ENCODE measurements at regions not wholly inside any gene's neighbourhood (a gene's known extent, or its start where the extent isn't known, plus 50 kb on each side); places are given as distances from the start of the nearest gene placed in this dataset.

DNA sequence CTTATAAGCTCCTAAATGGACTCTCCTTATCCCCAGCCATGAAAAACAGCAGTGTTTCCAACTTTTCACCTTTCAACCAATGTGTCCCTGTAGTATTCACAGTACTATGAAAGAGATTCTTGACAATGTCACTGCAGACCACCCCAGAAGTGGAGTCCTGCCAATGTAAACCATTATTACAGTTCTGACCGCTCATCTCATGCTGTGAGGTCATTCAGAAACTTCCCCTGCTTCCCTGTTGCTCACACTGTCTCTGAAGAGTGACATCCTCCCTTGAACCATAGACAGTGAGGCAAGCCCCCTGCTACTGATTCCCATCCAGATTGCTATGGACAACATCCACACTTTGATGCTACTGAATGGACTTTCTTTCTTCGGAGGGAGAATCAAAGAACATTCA is 1523.7 kb upstream of the ACVR2A start:
- no peak for DNase-seq

DNA sequence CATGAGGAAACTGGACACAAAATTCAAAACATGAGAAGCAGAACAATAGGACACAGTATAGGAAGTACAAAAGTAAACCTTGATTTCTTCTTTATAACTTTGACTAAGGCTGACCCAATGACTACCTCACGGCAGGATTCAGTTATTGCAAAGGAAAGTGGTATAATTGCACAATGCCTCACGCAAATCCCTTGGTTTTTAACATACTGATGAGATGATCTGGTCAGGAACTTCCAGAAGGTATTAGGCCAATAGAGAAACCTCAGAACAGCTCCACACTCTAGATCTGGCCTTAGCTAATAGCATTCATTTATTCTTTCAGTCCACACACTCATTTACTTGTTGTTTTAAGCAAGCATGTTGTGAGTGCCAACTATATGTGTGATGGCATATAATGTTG is 1526.9 kb upstream of the ACVR2A start:
- no peak for DNase-seq

DNA sequence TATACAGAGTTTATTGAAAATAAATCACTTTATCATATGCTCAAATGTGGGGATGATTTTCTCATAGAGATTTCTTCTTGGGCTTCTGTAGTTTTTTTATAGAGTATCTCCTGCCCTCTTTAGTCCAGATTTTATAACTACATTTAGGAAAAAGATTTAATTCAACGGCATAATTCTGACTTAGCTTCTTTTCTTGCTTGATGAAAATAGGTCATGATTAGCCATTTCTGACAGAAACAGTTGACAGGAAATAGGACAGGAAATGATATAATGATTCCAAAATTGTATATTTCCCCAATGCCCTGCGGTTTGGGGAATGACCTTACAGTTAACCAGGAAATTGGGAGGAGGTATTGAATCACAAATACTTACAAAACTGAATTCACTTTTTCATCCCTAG is 1531.9 kb upstream of the ACVR2A start:
- DNase-seq, result no peak

DNA sequence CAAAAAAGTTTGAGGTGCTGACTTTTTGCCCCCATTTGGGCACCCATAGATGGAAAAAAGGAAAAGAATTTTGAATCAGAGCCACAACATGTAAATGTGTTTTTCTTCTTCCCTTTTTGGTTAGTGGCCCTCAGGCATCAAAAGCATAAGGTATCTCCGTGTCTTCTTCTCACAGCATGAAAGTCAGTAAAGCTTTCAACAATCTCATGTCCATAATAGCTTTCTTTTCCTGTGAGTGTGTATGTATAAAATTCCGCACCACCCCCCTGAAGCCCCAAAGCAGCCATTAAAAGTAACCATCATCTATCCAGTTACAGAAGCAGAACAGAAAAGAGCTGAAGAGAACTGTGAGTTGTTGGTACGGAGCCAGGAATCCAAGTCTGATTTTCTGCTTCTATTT is 1539.7 kb upstream of the ACVR2A start:
- no peak for DNase-seq

DNA sequence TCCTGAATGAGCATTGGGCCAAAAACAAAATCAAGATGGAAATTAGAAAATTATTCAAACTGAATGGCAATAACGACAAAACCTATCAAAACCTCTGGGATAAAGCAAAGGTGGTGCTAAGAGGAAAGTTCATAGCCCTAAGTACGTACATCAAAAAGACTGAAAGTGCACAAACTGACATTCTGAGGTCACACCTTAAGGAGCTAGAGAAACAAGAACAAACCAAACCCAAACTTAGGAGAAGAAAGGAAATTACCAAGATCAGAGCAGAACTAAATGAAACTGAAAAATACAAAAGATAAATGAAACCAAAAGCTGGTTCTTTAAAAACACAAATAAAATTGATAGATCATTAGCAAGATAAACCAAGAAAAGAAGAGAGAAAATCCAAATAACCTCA is 1543.5 kb upstream of the ACVR2A start:
- no peak for DNase-seq

DNA sequence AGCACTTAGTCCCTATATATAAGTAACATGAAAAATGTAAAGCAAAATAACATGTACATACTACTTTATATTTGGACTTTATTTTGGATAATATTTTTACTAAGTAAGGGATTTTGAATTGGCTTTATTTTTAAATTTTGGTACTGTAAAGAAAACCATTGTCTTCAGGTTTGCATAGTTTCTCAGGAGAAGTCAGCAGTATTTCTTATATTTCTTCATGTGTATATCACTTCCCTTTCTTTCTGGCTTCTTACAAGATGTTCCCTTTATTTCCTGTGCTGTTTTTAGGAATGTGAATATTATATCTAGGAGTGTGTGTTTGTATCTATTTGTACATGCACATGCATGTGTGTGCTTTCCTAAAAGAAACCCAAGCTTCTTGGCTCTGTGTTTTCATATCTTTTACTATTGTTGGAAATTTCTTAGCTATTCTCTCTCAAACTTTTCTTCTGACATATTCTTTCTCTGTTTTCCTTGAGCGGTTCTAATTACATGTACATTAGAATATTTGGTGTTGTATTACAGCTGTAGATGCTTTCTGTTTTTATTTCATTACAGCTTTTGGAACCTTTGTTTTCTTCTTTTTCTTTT is 1549.7 kb upstream of the ACVR2A start:
- DNase-seq, result no peak

DNA sequence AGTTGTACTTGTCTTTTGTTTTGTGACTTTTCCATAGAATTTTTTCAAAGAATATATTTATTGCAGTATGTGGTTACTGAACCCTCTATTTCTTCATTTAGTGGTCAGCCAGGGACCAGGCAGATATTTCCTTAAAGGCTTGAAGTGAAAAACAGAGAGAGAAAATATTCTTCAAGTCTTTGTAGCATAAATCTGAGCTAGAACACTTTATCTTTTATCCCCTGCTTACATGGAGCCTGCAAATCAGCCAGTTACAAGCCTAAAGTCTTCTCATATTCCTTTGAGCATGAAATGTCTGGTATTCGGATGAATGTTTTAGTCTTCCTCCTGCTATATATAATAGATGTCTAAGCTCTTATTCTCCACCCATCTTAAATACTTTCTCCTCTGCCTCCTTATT is 1557.5 kb upstream of the ACVR2A start:
- no peak for DNase-seq

DNA sequence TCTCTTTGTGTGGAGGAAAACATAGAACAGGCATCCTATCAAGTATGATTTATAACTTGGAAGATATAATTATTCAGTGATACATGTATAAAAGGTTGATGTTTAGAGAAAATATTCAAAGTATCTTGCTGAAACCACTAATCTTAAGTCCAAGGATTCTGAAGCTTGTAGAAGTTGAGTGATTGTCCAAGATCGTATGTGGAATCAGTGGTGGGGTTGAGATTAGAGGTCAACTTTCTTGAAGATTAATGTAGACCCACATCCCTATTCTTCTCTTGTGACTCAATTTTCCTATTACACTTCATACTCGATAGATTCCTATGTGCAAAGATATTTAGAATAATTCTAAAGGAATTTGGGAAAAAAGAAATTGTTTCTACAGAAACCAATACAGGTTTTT is 1565.9 kb upstream of the ACVR2A start:
- DNase-seq, result no peak

DNA sequence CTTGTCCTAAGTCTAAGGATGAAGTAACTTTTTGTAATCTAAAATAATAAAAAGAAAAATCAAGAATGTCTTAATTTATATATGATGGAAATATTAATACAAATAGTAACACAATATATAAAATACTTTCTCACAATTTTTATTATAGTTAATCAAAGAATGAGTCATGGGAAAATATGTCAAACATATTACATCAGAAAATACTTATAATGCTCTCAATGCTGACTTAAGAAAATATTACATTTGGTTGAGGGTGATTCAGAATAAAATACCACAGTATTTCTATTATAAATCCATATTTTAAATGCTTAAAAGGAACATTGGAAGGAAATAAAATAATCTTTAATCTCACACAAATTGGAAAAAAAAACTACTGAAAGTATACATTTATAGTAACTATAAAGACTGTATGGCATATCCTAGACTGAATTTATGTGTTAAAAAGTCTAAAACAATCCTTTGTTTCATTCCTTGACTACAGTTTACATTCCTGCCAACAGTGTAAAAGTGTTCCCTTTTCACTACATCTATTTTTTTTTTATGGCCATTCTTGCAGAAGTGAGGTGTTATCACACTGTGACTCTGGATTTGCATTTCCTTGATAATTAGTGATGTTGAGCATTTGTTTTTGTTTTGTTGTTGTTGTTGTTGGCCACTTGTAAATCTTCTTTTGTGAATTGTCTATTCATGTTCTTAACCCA is 1573.5 kb upstream of the ACVR2A start:
- DNase-seq, result no peak

DNA sequence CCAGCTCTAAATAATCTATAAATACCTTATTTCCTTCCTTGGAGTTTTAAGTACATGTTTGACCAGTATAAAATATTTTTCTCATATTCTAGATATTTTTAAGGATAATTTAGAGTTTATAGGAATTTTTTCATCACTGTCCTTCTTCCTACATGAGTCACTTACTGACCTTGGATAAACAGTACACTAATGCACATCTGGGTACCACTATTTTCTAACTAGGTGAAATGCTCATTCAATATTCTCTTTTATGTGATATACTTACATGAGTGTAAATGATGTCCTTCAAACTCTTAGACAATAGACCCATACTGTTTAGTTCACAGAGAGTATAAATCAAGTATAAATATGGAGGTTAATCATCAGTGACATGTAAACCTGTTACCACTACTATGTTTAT is 1574.2 kb upstream of the ACVR2A start:
- no peak for DNase-seq

DNA sequence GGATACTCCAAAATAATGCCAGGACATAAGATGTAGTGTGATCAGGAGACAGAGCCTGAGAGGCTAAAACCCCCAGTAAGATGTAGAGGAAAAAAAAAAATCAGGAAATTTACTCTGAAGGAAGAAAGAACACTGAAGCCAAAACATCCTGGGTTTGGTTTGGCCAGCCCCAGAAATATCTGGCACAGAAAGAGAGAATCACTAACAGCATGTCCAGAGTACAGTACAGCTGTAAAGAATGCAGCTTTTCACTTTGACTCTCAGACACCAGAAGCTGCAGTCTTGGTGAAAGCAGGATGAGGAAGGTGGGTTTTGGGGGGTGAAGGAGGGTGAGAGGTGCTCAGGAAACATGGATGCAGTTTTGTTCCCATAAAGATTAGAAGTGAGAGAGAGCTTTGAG is 1577.7 kb upstream of the ACVR2A start:
- no peak for DNase-seq

DNA sequence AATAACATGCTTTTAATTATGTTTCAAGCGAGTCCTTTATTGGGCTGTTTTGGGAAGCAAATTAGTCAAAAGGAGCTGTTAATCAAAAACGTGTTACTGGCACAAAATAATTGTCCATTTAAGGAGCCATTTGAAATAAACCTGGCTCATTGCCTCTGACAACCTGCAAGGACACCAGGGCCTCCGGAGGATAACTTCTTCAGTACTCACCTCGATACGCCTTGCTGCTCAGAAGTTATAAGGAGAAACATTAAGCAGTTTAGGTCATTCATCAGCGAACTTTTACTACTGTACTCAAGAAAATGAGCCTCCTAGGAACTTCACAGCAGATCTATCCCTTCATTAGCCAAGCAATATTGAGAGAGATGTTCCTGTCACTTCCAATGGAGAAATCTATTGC is 1579.2 kb upstream of the ACVR2A start:
- no peak for DNase-seq

DNA sequence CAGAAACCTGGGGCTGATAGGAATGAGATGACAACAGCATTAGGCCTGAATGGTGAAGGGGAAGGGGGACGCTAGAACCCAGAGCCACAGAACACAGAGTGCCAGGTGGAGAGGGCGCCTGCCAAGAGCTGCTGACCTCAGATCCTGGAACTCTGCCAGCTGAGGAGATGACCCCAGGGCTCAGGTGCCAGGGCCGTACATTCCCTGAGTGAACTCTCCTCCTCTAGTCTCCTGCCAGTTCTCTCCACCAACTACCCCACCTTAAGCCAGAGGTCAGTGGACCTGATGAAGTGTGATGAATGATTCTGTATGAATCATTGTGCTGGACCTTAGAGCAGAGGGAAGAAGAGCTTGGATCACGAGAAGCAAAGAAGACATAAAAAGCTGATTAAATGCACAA is 1582.2 kb upstream of the ACVR2A start:
- DNase-seq, result no peak

DNA sequence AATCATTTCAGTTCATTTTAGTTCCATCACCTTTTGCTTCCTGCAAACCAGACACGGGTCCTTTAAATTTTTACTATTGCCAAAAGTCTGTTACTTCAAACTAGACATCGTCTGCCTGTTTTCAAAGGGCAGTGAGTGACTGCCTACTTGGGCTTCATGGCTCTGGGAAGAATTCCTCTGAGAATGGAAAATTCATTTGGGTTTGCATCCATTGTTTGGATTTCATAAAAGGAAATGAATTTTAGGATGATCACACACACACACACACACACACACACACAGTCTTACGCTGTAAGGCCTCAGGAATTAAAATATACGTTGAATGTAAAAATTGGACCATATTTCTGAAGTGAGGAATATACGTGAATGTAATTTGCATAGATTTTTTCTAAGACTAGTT is 1584.3 kb upstream of the ACVR2A start:
- no peak for DNase-seq

DNA sequence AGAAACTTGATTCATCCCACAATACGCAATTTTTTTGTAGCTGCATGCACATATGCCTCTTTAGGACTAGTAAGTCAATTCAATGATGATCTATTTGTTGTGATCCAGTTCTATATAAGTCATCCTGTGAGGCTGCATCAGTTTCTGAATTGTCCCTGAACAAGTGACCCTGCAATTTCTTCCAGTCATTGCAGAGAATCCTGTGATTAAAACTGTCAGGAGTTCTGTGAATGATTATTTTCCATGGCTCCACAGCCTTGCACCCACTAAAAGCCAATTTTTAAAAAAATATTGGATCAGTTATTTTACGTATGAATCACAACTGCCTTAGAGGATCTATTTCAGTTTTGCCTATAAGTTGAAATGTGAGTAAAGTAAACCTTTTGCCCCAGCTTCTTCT is 1585.0 kb upstream of the ACVR2A start:
- no peak for DNase-seq

DNA sequence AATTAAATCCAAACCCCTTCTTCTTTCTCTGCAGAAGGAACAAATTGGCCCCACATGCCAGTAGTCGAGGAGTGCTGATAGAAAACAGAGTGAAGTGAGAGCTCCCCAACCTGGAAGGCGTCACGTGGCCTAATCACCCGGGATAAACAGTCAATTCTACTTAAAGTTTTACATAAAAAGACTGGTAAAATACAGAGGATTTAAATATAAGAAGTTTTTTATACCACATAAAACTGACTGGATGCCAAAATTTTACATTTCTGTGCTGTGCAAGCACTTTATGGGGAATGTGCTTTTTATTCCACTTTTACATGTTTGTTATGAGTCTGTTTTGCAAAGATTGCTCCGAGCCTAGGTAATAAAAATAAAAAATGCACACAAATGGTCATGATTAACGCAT is 1586.8 kb upstream of the ACVR2A start:
- no peak for DNase-seq

DNA sequence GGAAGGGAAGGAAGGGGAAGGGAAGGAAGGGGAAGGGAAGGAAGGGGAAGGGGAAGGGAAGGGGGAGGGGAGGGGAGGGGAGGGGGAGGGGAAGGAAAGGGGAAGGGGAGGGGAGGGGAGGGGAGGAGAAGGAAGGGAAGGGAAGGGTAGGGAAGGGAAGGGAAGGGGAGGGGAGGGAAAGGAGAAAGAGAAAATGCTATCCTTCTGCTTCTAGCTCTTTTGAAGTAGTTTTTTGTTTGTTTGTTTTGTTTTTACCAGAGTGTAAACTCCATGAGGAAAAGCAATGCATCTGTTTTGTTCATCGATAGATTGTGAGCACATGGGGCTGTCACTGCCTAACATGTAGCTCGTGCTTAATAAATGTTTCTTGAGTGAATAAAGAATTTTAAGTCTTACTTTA is 1592.7 kb upstream of the ACVR2A start:
- no peak for DNase-seq

DNA sequence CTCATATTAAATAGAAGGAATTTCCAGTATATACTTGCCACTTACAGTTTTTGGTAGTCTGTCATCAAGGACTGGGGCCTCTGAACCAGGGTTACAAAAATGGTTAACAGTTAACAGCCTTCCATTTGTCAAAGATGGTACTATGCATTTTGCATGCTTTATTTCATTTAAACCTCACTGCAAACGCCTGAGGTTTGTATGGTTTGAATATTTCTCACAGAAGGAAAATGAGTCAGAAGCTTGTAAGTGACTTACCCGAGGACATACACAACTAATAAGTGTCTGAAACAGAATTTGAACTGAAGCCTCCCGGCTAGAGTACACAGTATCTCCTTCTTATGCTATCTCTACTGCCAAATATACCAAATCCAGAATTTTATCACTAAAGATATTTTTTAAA is 1593.5 kb upstream of the ACVR2A start:
- no peak for DNase-seq

DNA sequence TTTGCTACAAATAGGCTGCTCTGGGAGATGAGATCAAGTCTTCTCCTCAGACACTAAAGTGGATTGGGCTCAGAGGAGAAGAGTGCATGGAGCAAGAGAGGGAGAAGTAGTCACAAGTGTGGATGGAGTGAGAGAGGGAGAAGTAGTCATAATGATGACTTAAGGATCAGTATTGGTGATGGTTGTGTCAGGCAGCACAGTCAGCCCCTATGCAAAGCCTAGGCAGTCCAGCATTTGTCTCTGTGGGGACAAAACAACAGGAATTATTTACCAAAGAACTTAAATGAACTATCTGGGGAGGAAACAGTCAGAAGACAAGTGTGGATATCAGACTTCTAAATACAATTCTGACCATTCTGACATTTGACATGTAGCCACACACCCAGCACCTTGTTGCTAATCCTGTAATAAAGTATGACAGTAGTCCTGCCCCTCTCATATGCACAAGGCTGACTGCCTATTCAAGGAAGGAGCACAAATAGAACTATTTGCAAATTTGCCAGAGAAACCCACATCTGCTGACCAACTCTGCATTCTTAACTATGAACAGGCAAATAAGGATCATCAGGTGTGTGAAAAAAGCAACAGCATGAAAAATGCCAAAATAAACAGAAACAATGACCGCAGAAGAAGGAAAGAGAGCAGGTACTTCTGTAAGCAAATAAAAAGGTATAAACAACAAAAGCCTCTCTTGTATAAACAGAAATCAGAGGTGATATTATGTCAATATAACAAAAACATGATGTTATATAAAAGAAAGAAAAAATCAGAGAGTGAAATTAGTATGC is 1597.9 kb upstream of the ACVR2A start:
- no peak for DNase-seq

DNA sequence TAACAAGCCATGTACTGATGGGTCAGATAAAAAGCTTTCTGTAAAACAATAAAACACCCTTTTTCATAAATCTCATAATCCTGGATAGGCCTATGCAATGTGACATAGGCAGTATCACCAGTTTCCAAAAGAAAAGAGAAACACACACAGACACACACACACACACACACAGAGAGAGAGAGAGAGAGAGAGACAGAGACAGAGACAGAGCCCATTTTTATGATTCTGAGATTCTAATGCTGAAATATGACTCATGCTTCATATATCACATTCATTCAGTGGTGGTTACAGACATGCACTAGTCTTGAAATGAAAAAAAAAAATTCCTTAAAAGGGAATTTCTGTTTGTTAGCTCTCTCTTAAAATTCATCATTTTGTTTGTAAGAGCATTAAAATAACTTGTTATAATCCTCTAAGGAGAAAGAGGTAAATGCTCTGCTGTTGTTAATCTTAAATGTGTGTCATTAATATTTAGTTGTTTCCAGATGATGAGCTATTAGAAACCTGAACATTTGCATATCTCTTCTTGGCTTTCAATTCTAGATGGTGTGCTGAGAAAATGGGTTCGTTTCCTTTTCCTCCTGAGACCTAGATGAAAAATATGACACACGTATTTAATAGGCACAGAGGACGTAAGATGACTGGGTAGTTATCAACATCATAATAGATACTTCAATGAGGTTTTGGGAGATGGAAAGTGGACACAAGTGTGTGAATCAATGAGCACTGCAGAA is 1598.7 kb upstream of the ACVR2A start:
- no peak for DNase-seq

DNA sequence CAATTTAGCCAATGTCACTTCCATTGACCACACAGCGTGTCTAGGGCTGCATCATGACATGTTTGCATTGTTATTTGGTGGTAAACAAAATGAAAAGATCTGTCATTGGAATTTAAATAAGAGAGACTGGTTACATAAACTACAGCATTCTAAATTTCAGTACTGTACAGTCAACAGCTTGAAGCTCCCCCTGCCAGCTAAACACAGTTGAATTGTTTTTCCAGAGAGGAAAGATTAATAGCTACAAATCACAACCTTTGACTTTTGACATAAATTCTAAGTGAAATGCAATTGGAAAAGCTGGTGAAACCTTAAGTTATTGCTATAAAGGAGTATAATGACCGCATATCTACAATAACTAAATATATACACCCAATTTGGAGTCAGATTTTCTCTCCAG is 1600.0 kb upstream of the ACVR2A start:
- no peak for DNase-seq

DNA sequence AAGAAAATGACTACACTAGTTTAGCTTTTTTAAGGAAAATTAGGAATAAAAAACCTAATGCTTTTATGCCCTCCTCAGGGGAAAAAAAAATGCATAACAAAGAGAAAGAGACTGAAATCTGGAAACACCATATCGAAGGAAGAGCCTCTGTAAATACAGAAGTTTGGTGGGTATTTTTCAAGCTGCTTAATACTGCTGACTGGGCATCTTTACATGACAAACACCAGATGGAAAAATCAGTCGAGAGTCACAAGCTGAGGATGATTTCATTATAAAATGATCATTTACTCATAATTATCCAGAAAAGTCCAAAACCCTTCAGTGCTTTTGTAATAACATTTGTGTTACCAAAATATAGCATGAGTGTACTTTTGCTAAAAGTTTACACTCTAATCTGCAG is 1600.7 kb upstream of the ACVR2A start:
- no peak for DNase-seq

DNA sequence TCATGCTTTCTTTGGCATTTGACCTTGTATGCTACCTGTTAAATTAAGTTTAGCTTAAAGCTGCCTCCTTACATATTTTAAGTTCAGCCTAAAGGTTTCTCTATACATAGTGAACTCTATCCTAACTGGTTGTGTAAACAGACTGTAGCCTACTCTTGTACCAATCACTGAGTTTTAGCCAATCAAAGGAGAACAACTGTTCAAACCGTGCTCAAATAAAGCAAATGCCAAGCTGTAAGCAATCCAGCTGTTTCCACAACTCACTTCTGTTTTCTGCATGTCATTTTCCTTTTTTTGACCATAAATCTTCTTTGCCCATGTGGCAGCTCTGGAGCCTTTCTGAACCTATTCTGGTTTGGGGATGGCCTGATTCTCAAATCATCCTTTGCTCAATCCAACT is 1603.8 kb upstream of the ACVR2A start:
- no peak for DNase-seq

DNA sequence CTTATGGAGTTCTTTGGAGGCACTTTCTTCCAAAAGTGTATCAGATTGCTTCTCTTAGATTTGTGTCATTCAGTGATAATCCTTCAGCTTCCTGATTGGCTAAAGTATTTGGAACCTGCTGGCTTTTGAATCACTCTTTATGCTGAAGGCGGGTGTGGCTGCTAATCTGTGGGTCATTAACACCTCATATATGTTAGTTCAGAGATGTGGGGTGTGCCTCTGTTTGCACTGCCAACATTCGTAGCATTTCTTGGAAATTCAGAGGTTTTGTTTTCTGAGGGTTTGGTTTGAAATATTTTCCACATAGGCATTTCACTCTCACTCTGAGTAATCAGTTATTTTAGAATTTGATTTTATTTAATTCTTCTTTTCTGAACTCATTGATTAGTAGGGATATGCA is 1604.4 kb upstream of the ACVR2A start:
- no peak for DNase-seq

Measured in SHP77 treated with DMSO at 0.1 percent for 48 hours (cell line).